ENCODE measurements at regions not wholly inside any gene's neighbourhood (a gene's known extent, or its start where the extent isn't known, plus 50 kb on each side); places are given as distances from the start of the nearest gene placed in this dataset.

DNA sequence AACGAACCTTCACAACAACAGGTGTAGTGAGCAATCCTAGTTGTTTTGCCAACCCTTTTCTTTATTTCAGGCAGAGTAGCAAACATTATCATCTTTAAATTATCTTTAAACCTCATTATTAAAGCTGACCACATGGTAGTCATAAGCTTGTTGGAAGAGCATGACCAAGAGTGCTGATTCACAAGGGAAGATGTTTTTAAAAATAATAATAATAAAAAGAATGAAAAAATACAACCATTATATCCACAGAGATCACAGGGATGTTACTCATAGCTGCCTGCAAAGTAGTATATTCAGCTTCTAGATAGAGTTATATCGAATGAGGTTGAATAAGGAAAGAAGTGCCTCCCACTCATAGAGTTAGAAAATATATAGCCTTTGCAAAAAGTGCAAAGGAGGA, 101.0 kb upstream of the FLRT2 start:
- Histone ChIP-seq H3K36me3 (ENCODE audit: control insufficient read depth, insufficient read depth, low read length) (no peaks in the 10 kb centered on the region), H3K27ac (ENCODE audit: low read length) (no peak overlapping the region), H3K4me1 (ENCODE audit: control insufficient read depth, insufficient read depth, low read length) (no peaks in the 10 kb centered on the region), H3K27me3 (ENCODE audit: control insufficient read depth, insufficient read depth, low read length) (no peaks in the 10 kb centered on the region), H3K4me3 (ENCODE audit: low read depth in 2 of 2, low read length in 2 of 2) (no peak overlapping the region), H3K9me3 (ENCODE audit: control insufficient read depth, insufficient read depth, low read depth, low read length) (no peaks in the 10 kb centered on the region)
- ChIA-PET CTCF (no interaction called here), POLR2A (no interaction called here)
- TF ChIP-seq TCF7L2 (IDR thresholded peaks at IDR 0.05; ENCODE audit: low read depth, low read length) (no peak), POLR2AphosphoS5 (IDR thresholded peaks at IDR 0.05; ENCODE audit: low read depth, low read length) (no peak), SIN3A (IDR thresholded peaks at IDR 0.05; ENCODE audit: borderline replicate concordance, insufficient read depth, low read depth, low read length) (no peak)
- TF ChIP-seq, protein P1, sequence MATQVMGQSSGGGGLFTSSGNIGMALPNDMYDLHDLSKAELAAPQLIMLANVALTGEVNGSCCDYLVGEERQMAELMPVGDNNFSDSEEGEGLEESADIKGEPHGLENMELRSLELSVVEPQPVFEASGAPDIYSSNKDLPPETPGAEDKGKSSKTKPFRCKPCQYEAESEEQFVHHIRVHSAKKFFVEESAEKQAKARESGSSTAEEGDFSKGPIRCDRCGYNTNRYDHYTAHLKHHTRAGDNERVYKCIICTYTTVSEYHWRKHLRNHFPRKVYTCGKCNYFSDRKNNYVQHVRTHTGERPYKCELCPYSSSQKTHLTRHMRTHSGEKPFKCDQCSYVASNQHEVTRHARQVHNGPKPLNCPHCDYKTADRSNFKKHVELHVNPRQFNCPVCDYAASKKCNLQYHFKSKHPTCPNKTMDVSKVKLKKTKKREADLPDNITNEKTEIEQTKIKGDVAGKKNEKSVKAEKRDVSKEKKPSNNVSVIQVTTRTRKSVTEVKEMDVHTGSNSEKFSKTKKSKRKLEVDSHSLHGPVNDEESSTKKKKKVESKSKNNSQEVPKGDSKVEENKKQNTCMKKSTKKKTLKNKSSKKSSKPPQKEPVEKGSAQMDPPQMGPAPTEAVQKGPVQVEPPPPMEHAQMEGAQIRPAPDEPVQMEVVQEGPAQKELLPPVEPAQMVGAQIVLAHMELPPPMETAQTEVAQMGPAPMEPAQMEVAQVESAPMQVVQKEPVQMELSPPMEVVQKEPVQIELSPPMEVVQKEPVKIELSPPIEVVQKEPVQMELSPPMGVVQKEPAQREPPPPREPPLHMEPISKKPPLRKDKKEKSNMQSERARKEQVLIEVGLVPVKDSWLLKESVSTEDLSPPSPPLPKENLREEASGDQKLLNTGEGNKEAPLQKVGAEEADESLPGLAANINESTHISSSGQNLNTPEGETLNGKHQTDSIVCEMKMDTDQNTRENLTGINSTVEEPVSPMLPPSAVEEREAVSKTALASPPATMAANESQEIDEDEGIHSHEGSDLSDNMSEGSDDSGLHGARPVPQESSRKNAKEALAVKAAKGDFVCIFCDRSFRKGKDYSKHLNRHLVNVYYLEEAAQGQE (IDR thresholded peaks at IDR 0.05; ENCODE audit: insufficient read depth in 1 of 2, low read depth in 2 of 2, low read length in 1 of 2) = no peak
- TF ChIP-seq, protein P2, sequence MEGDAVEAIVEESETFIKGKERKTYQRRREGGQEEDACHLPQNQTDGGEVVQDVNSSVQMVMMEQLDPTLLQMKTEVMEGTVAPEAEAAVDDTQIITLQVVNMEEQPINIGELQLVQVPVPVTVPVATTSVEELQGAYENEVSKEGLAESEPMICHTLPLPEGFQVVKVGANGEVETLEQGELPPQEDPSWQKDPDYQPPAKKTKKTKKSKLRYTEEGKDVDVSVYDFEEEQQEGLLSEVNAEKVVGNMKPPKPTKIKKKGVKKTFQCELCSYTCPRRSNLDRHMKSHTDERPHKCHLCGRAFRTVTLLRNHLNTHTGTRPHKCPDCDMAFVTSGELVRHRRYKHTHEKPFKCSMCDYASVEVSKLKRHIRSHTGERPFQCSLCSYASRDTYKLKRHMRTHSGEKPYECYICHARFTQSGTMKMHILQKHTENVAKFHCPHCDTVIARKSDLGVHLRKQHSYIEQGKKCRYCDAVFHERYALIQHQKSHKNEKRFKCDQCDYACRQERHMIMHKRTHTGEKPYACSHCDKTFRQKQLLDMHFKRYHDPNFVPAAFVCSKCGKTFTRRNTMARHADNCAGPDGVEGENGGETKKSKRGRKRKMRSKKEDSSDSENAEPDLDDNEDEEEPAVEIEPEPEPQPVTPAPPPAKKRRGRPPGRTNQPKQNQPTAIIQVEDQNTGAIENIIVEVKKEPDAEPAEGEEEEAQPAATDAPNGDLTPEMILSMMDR (IDR thresholded peaks at IDR 0.05) = no peak
- ATAC-seq (no peak), DNase-seq (ENCODE audit: low read depth, low spot score) (no peak)
- intact Hi-C loops (cut with micrococcal nuclease; ENCODE audit: unreplicated experiment) = no loop called here
- in situ Hi-C loops (cut with HindIII; ENCODE audit: low pct_unique_long_range_greater_than_20kb, low sequenced_read_pairs) = no loop called here
- BruUV-seq (replicated peaks) = no TSS peak

DNA sequence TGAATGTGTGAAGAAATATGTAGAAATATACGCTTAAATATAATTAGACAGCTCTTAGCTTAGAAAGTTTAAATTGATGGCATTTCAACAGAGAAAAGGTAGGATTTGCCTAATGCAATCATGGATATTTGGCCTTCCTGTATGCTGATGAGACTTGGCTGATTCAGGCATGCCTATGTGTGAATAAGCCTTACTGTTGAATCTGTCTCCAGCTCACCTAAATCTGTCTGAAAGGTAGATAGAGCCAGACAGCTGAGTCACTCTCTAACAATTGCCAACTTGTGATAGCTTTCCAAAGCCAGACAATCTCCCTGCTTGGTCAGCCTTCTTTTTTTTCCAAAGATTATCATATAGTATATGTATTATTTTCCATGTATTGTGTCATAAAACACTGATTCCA, 92.8 kb upstream of the FLRT2 start:
- TF ChIP-seq, protein P1 (IDR thresholded peaks at IDR 0.05; ENCODE audit: insufficient read depth in 1 of 2, low read depth in 2 of 2, low read length in 1 of 2) = no peak
- no peak for TF ChIP-seq TCF7L2 (IDR thresholded peaks at IDR 0.05; ENCODE audit: low read depth, low read length)
- TF ChIP-seq, protein P2 (IDR thresholded peaks at IDR 0.05) = no peak
- no peak for TF ChIP-seq SIN3A (IDR thresholded peaks at IDR 0.05; ENCODE audit: borderline replicate concordance, insufficient read depth, low read depth, low read length)
- TF ChIP-seq POLR2AphosphoS5 (IDR thresholded peaks at IDR 0.05; ENCODE audit: low read depth, low read length) = no peak
- no peaks in the 10 kb centered on the region for H3K36me3 ChIP-seq (ENCODE audit: control insufficient read depth, insufficient read depth, low read length)
- intact Hi-C loops (cut with micrococcal nuclease; ENCODE audit: unreplicated experiment) = no loop called here
- no peak for ATAC-seq
- H3K27me3 ChIP-seq (ENCODE audit: control insufficient read depth, insufficient read depth, low read length) = no peaks in the 10 kb centered on the region
- ChIA-PET POLR2A (no interaction called here), CTCF (no interaction called here)
- H3K4me1 ChIP-seq (ENCODE audit: control insufficient read depth, insufficient read depth, low read length) = no peaks in the 10 kb centered on the region
- H3K4me3 ChIP-seq (ENCODE audit: low read depth in 2 of 2, low read length in 2 of 2) = no peak overlapping the region
- in situ Hi-C loops (cut with HindIII; ENCODE audit: low pct_unique_long_range_greater_than_20kb, low sequenced_read_pairs) = no loop called here
- H3K27ac ChIP-seq (ENCODE audit: low read length) = no peak overlapping the region
- no TSS peak for BruUV-seq (replicated peaks)
- no peaks in the 10 kb centered on the region for H3K9me3 ChIP-seq (ENCODE audit: control insufficient read depth, insufficient read depth, low read depth, low read length)
- DNase-seq (ENCODE audit: low read depth, low spot score) = no peak
